Activated CD4-positive, alpha-beta T cell treated with anti-CD3 and anti-CD28 coated beads, Interleukin-2, Interleukin-4, amounts not matched to agents 100 ng/mL and 50 ng/mL, durations not matched to agents 16 hours and 8 hours (primary cell): ENCODE measurements at regions not wholly inside any gene's neighbourhood (a gene's known extent, or its start where the extent isn't known, plus 50 kb on each side); places are given as distances from the start of the nearest gene placed in this dataset.
"Not testable (repeated sequence)": the region's sequence is repeated elsewhere in the genome, so short reads cannot be mapped to it uniquely, and the experiment has no call there.

Experiments
- DNase-seq: peaks from one replicate; pipeline ENCODE4 v3.0.0-alpha.2; 2020; ENCODE audit warnings: low spot score

GRCh38 chr1:99481-99880 lies 352.0 kb downstream of the OR4F29 start:
- not testable (repeated sequence) for DNase-seq

GRCh38 chr1:98811-99210 lies 352.7 kb downstream of the OR4F29 start:
- DNase-seq = not testable (repeated sequence)

GRCh38 chr1:91279-91678 lies 360.2 kb downstream of the OR4F29 start:
- DNase-seq = not testable (repeated sequence)

- not testable (repeated sequence) for DNase-seq
Observed at GRCh38 chr1:88110-88509, 363.4 kb downstream of the OR4F29 start.

- DNase-seq = not testable (repeated sequence)
Observed at GRCh38 chr1:79152-79551, 372.3 kb downstream of the OR4F29 start.

- DNase-seq = not testable (repeated sequence)
Observed at GRCh38 chr1:65119-65518, 386.4 kb downstream of the OR4F29 start, which contains the start of gene OR4F5. Gene OR4F5 (plus strand): TSS chr1:65419.

GRCh38 chr1:56014-56531 lies 395.4 kb downstream of the OR4F29 start:
- DNase-seq = not testable (repeated sequence)

- not testable (repeated sequence) for DNase-seq
Observed at GRCh38 chr1:53182-53581, 398.3 kb downstream of the OR4F29 start.

GRCh38 chr1:41965-42466 lies 409.5 kb downstream of the OR4F29 start:
- not testable (repeated sequence) for DNase-seq

GRCh38 chr1:41197-41596 lies 410.3 kb downstream of the OR4F29 start:
- not testable (repeated sequence) for DNase-seq

GRCh38 chr1:29183-29582 lies 422.3 kb downstream of the OR4F29 start:
- DNase-seq = not testable (repeated sequence)

- DNase-seq = not testable (repeated sequence)
Observed at GRCh38 chr1:17298-17697, 434.2 kb downstream of the OR4F29 start.

- not testable (repeated sequence) for DNase-seq
Observed at GRCh38 chr1:16025-16424, 435.5 kb downstream of the OR4F29 start.

GRCh38 chr1:9941-10717 lies 441.3 kb downstream of the OR4F29 start:
- DNase-seq = peak; percentile 27
